Lung (tissue), 11 donors: ENCODE measurements at regions not wholly inside any gene's neighbourhood (a gene's known extent, or its start where the extent isn't known, plus 50 kb on each side); places are given as distances from the start of the nearest gene placed in this dataset.
A peak's percentile ranks its signal among the peaks of the same experiment; 100 is the strongest.

ENCODE experiments used
- ATAC-seq: fragments of 200-7000 bp; cut with Tn5 transposase; one replicate; pipeline ENCODE4 v1.9.1; 2020; ENCODE audit warnings: moderate number of reproducible peaks; ENCODE audit not compliant: insufficient read depth, low FRiP score
- DNase-seq, 3 donors: peaks; one replicate each; pipeline ENCODE4 v3.0.0-alpha.2; 2013 to 2017
- H3K27ac ChIP-seq, 2 donors: one replicate each; pipeline ENCODE4 v1.5.1; 2013; ENCODE audit warnings: mild to moderate bottlenecking in 2 of 2, moderate library complexity in 2 of 2, control low read depth in 1 of 2, inconsistent platforms in 1 of 2, low read depth in 1 of 2, low read length in 1 of 2
- H3K27me3 ChIP-seq, 3 donors: one replicate each; pipeline ENCODE4 v1.5.1; 2013; ENCODE audit warnings: low read length in 2 of 3; ENCODE audit not compliant: control insufficient read depth in 3 of 3, insufficient read depth in 3 of 3
- H3K36me3 ChIP-seq, 4 donors: one replicate each; pipeline ENCODE4 v1.5.1; 2013; ENCODE audit warnings: low read length in 4 of 4, mild to moderate bottlenecking in 1 of 4, moderate library complexity in 1 of 4; ENCODE audit not compliant: control insufficient read depth in 4 of 4, insufficient read depth in 4 of 4
- H3K4me1 ChIP-seq, 5 donors: one replicate each; pipeline ENCODE4 v1.5.1; 2013; ENCODE audit warnings: low read length in 5 of 5, mild to moderate bottlenecking in 2 of 5, moderate library complexity in 1 of 5; ENCODE audit not compliant: control insufficient read depth in 5 of 5, insufficient read depth in 5 of 5
- H3K4me3 ChIP-seq: one replicate; pipeline ENCODE4 v1.5.1; 2013; ENCODE audit warnings: mild to moderate bottlenecking, control low read depth, moderate library complexity
- H3K9ac ChIP-seq, 2 donors: one replicate each; pipeline ENCODE4 v1.5.1; 2013; ENCODE audit warnings: low read length in 2 of 2, control low read depth in 1 of 2; ENCODE audit not compliant: insufficient read depth in 1 of 2
- H3K9me3 ChIP-seq, 4 donors: one replicate each; pipeline ENCODE4 v1.5.1; 2013; ENCODE audit warnings: low read length in 3 of 4, mild to moderate bottlenecking in 1 of 4, moderate library complexity in 1 of 4; ENCODE audit not compliant: control insufficient read depth in 4 of 4, insufficient read depth in 3 of 4
- WGBS, 2 donors: extraction: QIAGEN DNeasy Blood & Tissue Kit; methylation state at CpG; one replicate each; pipeline ENCODE4 v1.1.7; 2013; 5-methylcytosine and 5-hydroxymethylcytosine counted together
- TF ChIP-seq, protein P1 (sequence below): IDR thresholded peaks from 2 replicates; pipeline ENCODE4 v1.5.1; 2012; ENCODE audit warnings: mild to moderate bottlenecking; ENCODE audit errors: control extremely low read depth, extremely low read depth
- donor health status: control.
- donor health status: control.
- donor health status: Bipolar disorder and iron deficiency.
- donor health status: healthy.
- donor health status: DM: yes; HTN: yes; CAD: no.

- Histone ChIP-seq H3K9ac (no peak overlapping the region), H3K27ac (peak overlapping the region in 1 of 2 donors; percentile 2), H3K27me3 (no peaks in the 10 kb centered on the region), H3K36me3 (no peaks in the 10 kb centered on the region), H3K4me3 (no peak overlapping the region), H3K9me3 (peaks cover 0 to 3% (median 0%) of the 10 kb centered on the region in 4 donors), H3K4me1 (peaks cover 0 to 6% (median 0%) of the 10 kb centered on the region in 5 donors)
- TF ChIP-seq, protein P1, sequence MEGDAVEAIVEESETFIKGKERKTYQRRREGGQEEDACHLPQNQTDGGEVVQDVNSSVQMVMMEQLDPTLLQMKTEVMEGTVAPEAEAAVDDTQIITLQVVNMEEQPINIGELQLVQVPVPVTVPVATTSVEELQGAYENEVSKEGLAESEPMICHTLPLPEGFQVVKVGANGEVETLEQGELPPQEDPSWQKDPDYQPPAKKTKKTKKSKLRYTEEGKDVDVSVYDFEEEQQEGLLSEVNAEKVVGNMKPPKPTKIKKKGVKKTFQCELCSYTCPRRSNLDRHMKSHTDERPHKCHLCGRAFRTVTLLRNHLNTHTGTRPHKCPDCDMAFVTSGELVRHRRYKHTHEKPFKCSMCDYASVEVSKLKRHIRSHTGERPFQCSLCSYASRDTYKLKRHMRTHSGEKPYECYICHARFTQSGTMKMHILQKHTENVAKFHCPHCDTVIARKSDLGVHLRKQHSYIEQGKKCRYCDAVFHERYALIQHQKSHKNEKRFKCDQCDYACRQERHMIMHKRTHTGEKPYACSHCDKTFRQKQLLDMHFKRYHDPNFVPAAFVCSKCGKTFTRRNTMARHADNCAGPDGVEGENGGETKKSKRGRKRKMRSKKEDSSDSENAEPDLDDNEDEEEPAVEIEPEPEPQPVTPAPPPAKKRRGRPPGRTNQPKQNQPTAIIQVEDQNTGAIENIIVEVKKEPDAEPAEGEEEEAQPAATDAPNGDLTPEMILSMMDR = no peak
- ATAC-seq (no peak), DNase-seq (peak in 2 of 3 donors; percentile 62 to 72)
- WGBS, 2 donors = 64 to 81% methylated on average over 5 of the region's 5 CpGs
Measured at GRCh38 chr2:8515864-8516533, 165.9 kb upstream of the ID2 start.

- WGBS, 2 donors = 86 to 89% methylated on average over 16 of the region's 16 CpGs
- no peak overlapping the region for H3K4me3 ChIP-seq
- peaks cover 0 to 3% (median 0%) of the 10 kb centered on the region in 4 donors for H3K9me3 ChIP-seq
- no peak for DNase-seq
- TF ChIP-seq, protein P1 = no peak
- no peaks in the 10 kb centered on the region for H3K27me3 ChIP-seq
- ATAC-seq = no peak
- H3K4me1 ChIP-seq = peaks cover 0 to 9% (median 0%) of the 10 kb centered on the region in 5 donors
- no peaks in the 10 kb centered on the region for H3K36me3 ChIP-seq
- H3K27ac ChIP-seq = no peak overlapping the region
- H3K9ac ChIP-seq = no peak overlapping the region
Measured at GRCh38 chr2:8517850-8518498, 163.9 kb upstream of the ID2 start.

DNA sequence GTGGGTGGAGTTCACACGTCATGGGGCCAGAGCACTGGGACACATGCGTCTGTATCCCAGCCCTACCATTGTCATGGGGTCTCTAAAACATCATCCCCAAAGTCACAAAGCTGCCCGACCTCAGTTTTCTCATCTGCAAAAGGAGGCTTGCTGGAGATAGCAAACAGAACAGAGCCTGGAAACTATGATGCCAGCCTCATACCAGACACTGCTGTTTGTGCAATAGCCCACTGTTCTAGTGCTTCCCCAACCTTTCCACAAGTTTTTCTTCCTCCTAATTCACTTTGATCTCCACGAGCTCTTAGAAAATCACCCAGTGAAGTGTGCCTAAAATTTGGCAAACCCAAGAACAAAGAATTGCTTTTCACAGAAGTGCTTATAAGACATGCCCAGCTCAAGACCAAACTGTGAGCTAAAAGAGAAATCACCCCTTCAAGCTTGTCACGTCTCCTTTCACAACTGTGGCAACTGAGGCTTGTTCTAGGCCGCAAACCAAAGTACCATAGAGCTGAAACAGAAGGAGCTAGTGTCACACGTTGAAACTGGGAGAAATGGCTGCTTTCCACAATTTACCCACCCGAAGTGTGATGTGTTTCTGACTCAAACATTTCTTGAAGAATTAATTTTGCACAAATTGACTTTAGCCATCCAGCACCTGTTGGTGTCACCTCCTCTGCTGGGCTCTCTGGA is 162.7 kb upstream of the ID2 start:
- H3K9ac ChIP-seq = no peak overlapping the region
- no peak overlapping the region for H3K27ac ChIP-seq
- no peaks in the 10 kb centered on the region for H3K9me3 ChIP-seq
- H3K4me3 ChIP-seq = no peak overlapping the region
- 68 to 72% methylated on average over 8 of the region's 8 CpGs for WGBS, 2 donors
- no peak for DNase-seq
- no peaks in the 10 kb centered on the region for H3K27me3 ChIP-seq
- no peaks in the 10 kb centered on the region for H3K36me3 ChIP-seq
- H3K4me1 ChIP-seq = peaks cover 0 to 9% (median 0%) of the 10 kb centered on the region in 5 donors
- TF ChIP-seq, protein P1 = no peak
- no peak for ATAC-seq
